GM23248 (cell line): ENCODE measurements at regions not wholly inside any gene's neighbourhood (a gene's known extent, or its start where the extent isn't known, plus 50 kb on each side); places are given as distances from the start of the nearest gene placed in this dataset.

Source experiments
- EZH2 ChIP-seq: fragments of 200-600 bp; sonication (generic); IDR thresholded peaks from 2 replicates; pipeline ENCODE4 v1.6.1; 2018; ENCODE audit warnings: antibody characterized with exemption, mild to moderate bottlenecking; ENCODE audit not compliant: insufficient read depth, poor library complexity, severe bottlenecking
- EZH2phosphoT487 ChIP-seq: fragments of 200-600 bp; sonication (generic); IDR thresholded peaks from 2 replicates; pipeline ENCODE4 v1.6.1; 2018; ENCODE audit warnings: antibody characterized with exemption, moderate library complexity, mild to moderate bottlenecking, low read depth; ENCODE audit not compliant: insufficient read depth

DNA sequence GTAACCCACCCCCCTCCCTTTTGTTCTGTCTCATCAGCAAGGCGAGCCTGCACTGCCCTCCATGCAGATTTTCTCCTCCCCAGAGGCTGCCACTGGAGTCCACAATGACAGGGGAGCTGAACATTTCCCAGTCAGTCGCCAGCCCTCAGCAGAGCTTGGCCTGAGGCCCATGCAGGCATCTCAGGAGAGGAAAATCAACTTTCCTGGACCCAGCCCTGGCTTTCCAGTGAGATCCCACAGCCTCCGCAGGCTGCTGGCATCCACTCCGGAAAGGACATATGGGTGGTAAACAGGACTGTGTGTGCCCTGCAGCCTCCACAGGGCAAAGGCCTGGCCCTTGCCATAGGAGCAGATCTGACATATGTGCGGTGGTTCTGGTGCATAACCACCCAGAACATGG lies 253.8 kb downstream of the TNS1 start:
- TF ChIP-seq EZH2 (no peak), EZH2phosphoT487 (no peak)
